ENCODE measurements at regions not wholly inside any gene's neighbourhood (a gene's known extent, or its start where the extent isn't known, plus 50 kb on each side); places are given as distances from the start of the nearest gene placed in this dataset.
A peak's percentile ranks its signal among the peaks of the same experiment; 100 is the strongest.

DNA sequence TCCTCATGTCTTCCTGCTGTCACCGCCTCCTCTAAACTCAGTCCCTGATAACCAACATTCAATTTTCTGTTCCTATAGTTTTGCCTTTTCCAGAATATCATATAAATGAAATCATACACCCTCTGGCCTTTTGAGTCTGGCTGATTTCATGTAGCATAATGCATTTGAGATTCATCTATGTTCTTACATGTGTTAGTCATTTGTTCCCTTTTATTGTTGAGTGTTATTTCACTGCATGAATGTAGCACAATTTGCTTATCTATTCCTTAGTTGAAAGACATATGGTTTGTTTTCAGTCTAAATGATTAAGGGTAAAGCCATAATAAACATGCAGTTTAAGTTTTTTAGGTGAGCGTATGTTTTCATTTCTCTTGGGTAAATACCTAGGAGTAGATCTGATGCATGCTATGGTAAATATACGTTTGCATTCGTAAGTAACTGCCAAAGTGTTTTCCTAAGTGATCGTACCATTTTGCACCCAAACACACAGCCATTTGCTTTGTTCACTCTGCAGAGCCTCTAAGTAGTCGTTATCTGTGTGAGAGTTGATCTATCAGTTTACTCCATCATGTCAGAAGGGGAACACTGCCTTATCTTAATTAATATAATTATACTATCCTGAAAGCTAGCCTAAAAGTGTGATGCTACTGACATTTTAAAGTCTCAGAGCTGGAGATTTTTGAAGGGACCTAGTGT, 460.8 kb downstream of the DMAC1 start:
- H3K4me1 ChIP-seq = no peaks in the 10 kb centered on the region
- 61% methylated on average over 6 of the region's 6 CpGs for WGBS (ENCODE audit: insufficient coverage, low coverage, low lambda C conversion rate, missing lambda C conversion rate)
- H3K9me3 ChIP-seq = no peaks in the 10 kb centered on the region
- intact Hi-C loops (cut with DNase I) = no loop called here
- no peak overlapping the region for H3K27ac ChIP-seq
- no peak overlapping the region for H3K4me3 ChIP-seq
- TF ChIP-seq, protein P1, sequence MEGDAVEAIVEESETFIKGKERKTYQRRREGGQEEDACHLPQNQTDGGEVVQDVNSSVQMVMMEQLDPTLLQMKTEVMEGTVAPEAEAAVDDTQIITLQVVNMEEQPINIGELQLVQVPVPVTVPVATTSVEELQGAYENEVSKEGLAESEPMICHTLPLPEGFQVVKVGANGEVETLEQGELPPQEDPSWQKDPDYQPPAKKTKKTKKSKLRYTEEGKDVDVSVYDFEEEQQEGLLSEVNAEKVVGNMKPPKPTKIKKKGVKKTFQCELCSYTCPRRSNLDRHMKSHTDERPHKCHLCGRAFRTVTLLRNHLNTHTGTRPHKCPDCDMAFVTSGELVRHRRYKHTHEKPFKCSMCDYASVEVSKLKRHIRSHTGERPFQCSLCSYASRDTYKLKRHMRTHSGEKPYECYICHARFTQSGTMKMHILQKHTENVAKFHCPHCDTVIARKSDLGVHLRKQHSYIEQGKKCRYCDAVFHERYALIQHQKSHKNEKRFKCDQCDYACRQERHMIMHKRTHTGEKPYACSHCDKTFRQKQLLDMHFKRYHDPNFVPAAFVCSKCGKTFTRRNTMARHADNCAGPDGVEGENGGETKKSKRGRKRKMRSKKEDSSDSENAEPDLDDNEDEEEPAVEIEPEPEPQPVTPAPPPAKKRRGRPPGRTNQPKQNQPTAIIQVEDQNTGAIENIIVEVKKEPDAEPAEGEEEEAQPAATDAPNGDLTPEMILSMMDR (IDR thresholded peaks at IDR 0.05) = no peak
- no peak for TF ChIP-seq POLR2A (IDR thresholded peaks at IDR 0.05)
- no peaks in the 10 kb centered on the region for H3K36me3 ChIP-seq
- ATAC-seq (no peak), DNase-seq (no peak)
- no peaks in the 10 kb centered on the region for H3K27me3 ChIP-seq

DNA sequence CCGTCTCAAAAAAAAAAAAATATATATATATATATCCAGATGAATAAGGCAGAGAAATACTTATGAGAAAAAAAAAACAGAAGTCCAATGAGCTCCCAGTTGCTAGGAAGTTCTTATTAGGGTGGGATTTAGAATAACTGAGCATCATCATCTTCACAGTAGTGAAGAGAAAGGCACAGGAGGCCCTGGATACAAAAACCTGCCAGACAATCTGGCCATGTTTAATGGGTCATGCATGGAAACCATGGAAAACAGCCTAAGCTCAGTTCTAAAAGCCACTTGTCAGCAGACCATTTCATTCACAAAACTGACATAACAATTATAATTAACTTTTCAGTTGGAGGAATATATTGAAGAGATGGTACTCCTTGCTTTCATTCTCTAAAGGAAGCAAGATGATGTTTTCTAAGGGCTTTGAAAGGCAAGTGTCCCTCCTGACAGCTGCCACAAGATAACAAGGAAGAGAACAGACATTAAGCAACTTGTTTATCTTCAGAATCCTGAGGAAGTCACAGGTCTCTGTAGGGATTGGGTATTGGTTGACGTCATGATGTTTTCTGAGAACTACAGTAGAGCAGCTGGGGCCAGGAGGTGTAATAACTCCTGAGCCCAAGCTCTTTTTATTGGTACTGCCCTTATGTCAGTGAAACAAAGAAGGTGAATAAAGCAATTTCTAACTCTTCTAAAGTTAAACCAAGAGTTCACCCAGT, 463.1 kb downstream of the DMAC1 start:
- no peak for DNase-seq
- no peak overlapping the region for H3K4me3 ChIP-seq
- intact Hi-C loops (cut with DNase I) = no loop called here

DNA sequence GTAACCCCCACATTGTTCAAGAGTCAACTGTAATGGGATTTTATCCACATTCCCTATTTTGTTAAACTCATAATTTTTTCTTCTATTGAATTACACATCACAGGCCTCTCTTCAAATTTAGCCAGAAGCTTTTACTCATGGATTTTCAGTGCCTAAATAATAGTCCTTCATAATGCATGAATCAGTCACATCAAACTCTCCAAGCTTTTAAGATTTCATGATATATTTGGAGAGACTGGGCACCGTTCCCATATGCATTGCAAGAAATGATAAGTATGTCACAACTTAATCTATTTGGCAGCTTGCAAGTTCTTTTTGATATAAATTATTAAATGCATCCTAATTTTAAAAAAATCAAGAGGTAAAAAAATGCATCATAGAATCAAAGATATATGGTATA, 465.9 kb downstream of the DMAC1 start:
- ATAC-seq (no peak), DNase-seq (no peak)
- Histone ChIP-seq H3K4me3 (no peak overlapping the region), H3K27ac (no peak overlapping the region), H3K36me3 (no peaks in the 10 kb centered on the region), H3K27me3 (no peaks in the 10 kb centered on the region), H3K9me3 (no peaks in the 10 kb centered on the region), H3K4me1 (no peaks in the 10 kb centered on the region)
- intact Hi-C loops (cut with DNase I) = no loop called here
- WGBS (ENCODE audit: insufficient coverage, low coverage, low lambda C conversion rate, missing lambda C conversion rate) = 65% methylated on average over 1 of the region's 1 CpG
- TF ChIP-seq, protein P1 (IDR thresholded peaks at IDR 0.05) = no peak
- no peak for TF ChIP-seq POLR2A (IDR thresholded peaks at IDR 0.05)

More for the DNA sequence above, 463.1 kb downstream of the DMAC1 start:
- Histone ChIP-seq H3K27me3 (no peaks in the 10 kb centered on the region), H3K36me3 (no peaks in the 10 kb centered on the region), H3K27ac (no peak overlapping the region), H3K4me1 (no peaks in the 10 kb centered on the region), H3K9me3 (no peaks in the 10 kb centered on the region)
- 67% methylated on average over 2 of the region's 2 CpGs for WGBS (ENCODE audit: insufficient coverage, low coverage, low lambda C conversion rate, missing lambda C conversion rate)
- ATAC-seq = peak in 2 of 4 donors; percentile 20 to 33
- TF ChIP-seq, protein P1 (IDR thresholded peaks at IDR 0.05) = no peak
- TF ChIP-seq POLR2A (IDR thresholded peaks at IDR 0.05) = no peak

DNA sequence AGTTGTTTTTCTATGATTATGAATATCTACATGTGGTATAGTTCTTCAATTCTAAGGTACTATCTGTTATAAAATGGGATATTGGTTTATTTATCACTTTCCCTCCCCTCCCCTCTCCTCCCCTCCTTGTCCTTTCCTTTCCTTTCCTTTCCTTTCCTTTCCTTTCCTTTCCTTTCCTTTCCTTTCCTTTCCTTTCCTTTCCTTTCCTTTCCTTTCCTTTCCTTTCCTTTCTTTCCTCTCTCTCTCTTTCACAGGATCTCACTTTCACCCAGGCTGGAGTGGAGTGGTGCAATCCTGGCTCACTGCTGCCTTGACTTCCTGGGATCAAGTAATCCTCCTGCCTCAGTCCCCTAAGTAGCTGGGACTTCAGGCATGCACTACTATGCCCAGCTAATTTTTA, 466.8 kb downstream of the DMAC1 start:
- Histone ChIP-seq H3K9me3 (no peaks in the 10 kb centered on the region), H3K27ac (no peak overlapping the region), H3K27me3 (no peaks in the 10 kb centered on the region), H3K4me1 (no peaks in the 10 kb centered on the region), H3K36me3 (no peaks in the 10 kb centered on the region), H3K4me3 (no peak overlapping the region)
- no peak for TF ChIP-seq POLR2A (IDR thresholded peaks at IDR 0.05)
- TF ChIP-seq, protein P1 (IDR thresholded peaks at IDR 0.05) = no peak
- ATAC-seq (no peak), DNase-seq (no peak)
- intact Hi-C loops (cut with DNase I) = no loop called here

Data from right lobe of liver (tissue), 6 donors.